SK-N-SH (cell line): ENCODE measurements at regions not wholly inside any gene's neighbourhood (a gene's known extent, or its start where the extent isn't known, plus 50 kb on each side); places are given as distances from the start of the nearest gene placed in this dataset.

ENCODE experiments used
- EP300 ChIP-seq, 2 experiments: IDR thresholded peaks; 2 replicates each; pipeline versions ENCODE4 v1.4.0 to v1.6.1; 2012; ENCODE audit warnings: borderline replicate concordance in 1 of 2, low read depth in 1 of 2, low read length in 1 of 2
- EZH2phosphoT487 ChIP-seq: fragments of 200-600 bp; sonication (generic); IDR thresholded peaks from 2 replicates; pipeline ENCODE4 v1.6.1; 2017; ENCODE audit warnings: low read depth, mixed run types, mild to moderate bottlenecking, antibody characterized with exemption, moderate library complexity, borderline replicate concordance
- FOSL2 ChIP-seq: IDR thresholded peaks from 2 replicates; pipeline ENCODE4 v1.4.0; 2012; ENCODE audit warnings: low read depth, mild to moderate bottlenecking, moderate library complexity, borderline replicate concordance
- FOXJ3 ChIP-seq: sonication (generic); formaldehyde crosslinking; IDR thresholded peaks from 2 replicates; pipeline ENCODE4 v1.5.1; 2020; ENCODE audit warnings: mild to moderate bottlenecking, missing genetic modification reagents
- GABPA ChIP-seq: IDR thresholded peaks from 2 replicates; pipeline ENCODE4 v1.4.0; 2012; ENCODE audit warnings: low read depth, mild to moderate bottlenecking
- MAX ChIP-seq: IDR thresholded peaks from 2 replicates; pipeline ENCODE4 v1.4.0; 2012; ENCODE audit warnings: low read depth
- MEF2A ChIP-seq: IDR thresholded peaks from 2 replicates; pipeline ENCODE4 v1.4.0; 2012; ENCODE audit warnings: low read depth, borderline replicate concordance
- POLR2AphosphoS5 ChIP-seq: IDR thresholded peaks from 2 replicates; pipeline ENCODE4 v1.6.1; 2012; ENCODE audit warnings: low read depth, low read length
- REST ChIP-seq: IDR thresholded peaks from 2 replicates; pipeline ENCODE4 v1.6.1; 2012; ENCODE audit warnings: mild to moderate bottlenecking, low read depth, low read length, moderate library complexity
- USF2 ChIP-seq: fragments of 150-350 bp; IDR thresholded peaks from 2 replicates; pipeline ENCODE4 v1.6.1; 2017; ENCODE audit warnings: antibody characterized with exemption, low read length, low read depth, borderline replicate concordance
- TF ChIP-seq, protein P1 (sequence below): fragments of 200-600 bp; sonication (generic); IDR thresholded peaks from 2 replicates; pipeline ENCODE4 v1.6.1; 2017; ENCODE audit warnings: antibody characterized with exemption, mild to moderate bottlenecking, moderate library complexity
- TF ChIP-seq, protein P2 (sequence below): IDR thresholded peaks from 2 replicates; pipeline ENCODE4 v1.4.0; 2012; ENCODE audit warnings: low read depth, borderline replicate concordance

DNA sequence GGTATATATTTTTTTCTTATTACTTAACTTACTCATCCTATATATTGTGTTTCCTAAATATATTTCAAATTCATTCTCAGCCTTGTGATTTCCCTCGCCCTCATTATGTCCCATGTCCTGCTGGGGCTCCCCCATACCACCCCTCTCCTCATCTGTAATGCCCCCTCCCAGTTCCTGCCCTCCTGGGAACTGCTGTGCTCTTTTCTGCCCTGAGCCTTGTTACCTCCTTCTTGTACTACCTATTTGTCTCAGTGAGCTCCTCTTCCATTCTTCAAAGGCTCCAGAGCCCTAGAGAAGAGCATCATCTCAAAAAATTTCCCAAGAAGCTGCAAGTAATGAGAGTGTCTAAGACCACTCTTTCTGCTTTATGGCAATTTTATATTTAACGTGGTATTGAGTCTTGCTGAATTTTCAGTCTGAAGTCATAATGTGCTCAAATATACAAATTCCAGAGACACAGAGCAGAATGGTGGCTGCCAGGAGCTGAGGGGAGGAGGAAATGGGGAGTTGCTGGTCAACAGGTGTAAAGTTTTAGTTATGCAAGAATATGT lies 66.5 kb upstream of the TOP3B start:
- TF ChIP-seq USF2 (no peak), MEF2A (no peak), EZH2phosphoT487 (no peak), POLR2AphosphoS5 (no peak), EP300 (IDR thresholded peaks at IDR 0.05; ENCODE audit: borderline replicate concordance in 1 of 2, low read depth in 1 of 2, low read length in 1 of 2) (no peak), FOXJ3 (CRISPR knock-in tag) (no peak), FOSL2 (no peak), REST (no peak), GABPA (no peak), MAX (no peak)
- TF ChIP-seq, protein P1, sequence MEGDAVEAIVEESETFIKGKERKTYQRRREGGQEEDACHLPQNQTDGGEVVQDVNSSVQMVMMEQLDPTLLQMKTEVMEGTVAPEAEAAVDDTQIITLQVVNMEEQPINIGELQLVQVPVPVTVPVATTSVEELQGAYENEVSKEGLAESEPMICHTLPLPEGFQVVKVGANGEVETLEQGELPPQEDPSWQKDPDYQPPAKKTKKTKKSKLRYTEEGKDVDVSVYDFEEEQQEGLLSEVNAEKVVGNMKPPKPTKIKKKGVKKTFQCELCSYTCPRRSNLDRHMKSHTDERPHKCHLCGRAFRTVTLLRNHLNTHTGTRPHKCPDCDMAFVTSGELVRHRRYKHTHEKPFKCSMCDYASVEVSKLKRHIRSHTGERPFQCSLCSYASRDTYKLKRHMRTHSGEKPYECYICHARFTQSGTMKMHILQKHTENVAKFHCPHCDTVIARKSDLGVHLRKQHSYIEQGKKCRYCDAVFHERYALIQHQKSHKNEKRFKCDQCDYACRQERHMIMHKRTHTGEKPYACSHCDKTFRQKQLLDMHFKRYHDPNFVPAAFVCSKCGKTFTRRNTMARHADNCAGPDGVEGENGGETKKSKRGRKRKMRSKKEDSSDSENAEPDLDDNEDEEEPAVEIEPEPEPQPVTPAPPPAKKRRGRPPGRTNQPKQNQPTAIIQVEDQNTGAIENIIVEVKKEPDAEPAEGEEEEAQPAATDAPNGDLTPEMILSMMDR: no peak
- TF ChIP-seq, protein P2, sequence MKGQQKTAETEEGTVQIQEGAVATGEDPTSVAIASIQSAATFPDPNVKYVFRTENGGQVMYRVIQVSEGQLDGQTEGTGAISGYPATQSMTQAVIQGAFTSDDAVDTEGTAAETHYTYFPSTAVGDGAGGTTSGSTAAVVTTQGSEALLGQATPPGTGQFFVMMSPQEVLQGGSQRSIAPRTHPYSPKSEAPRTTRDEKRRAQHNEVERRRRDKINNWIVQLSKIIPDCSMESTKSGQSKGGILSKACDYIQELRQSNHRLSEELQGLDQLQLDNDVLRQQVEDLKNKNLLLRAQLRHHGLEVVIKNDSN: no peak
